IPS-18a (cell line): ENCODE measurements at regions not wholly inside any gene's neighbourhood (a gene's known extent, or its start where the extent isn't known, plus 50 kb on each side); places are given as distances from the start of the nearest gene placed in this dataset.
A peak's percentile ranks its signal among the peaks of the same experiment; 100 is the strongest.

Source experiments
- H3K27ac ChIP-seq: one replicate; pipeline ENCODE4 v1.5.1; 2013; ENCODE audit warnings: low read length
- H3K27me3 ChIP-seq: one replicate; pipeline ENCODE4 v1.6.1; 2013; ENCODE audit warnings: mild to moderate bottlenecking, low read length; ENCODE audit not compliant: control insufficient read depth, insufficient read depth
- H3K36me3 ChIP-seq: one replicate; pipeline ENCODE4 v1.6.1; 2013; ENCODE audit warnings: low read depth, low read length; ENCODE audit not compliant: control insufficient read depth
- H3K4me1 ChIP-seq: one replicate; pipeline ENCODE4 v1.6.1; 2013; ENCODE audit warnings: low read depth, low read length; ENCODE audit not compliant: control insufficient read depth
- H3K4me3 ChIP-seq: one replicate; pipeline ENCODE4 v1.5.1; 2013; ENCODE audit warnings: low read length
- H3K9ac ChIP-seq: one replicate; pipeline ENCODE4 v1.6.1; 2013; ENCODE audit warnings: mild to moderate bottlenecking, low read length, moderate library complexity
- H3K9me3 ChIP-seq: one replicate; pipeline ENCODE4 v1.6.1; 2013; ENCODE audit warnings: low read depth, low read length; ENCODE audit not compliant: control insufficient read depth

DNA sequence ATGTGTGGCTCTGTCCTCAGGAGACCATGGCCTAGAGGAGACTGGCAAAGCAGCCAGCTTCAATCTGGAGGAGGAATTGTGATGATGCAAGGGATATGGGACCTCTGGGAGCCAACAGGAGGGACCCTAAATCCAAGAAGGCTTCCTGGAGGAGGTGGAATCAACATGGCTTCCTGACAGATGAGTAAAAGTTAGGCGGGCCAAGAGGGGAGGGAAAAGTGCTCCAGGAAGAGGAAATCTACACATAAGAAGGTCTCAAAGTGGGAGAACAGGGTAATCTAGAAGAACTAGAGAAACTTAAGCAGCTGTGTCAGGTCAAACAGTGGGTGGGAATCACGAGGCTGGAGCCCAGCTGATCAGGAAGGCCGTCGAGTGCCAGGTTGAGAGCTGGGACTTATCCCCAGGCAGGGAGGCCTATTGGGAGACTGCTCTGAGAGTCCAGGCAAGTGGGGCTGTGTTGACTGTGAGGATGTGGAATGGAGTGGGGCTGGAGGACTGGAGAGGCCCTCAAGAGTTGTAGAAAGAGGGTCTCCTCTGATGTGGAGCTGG, 119.1 kb downstream of the C9orf50 start:
- Histone ChIP-seq H3K4me3 (no peak overlapping the region), H3K9me3 (no peaks in the 10 kb centered on the region), H3K9ac (no peak overlapping the region), H3K27me3 (peaks cover 8% of the 10 kb centered on the region), H3K36me3 (no peaks in the 10 kb centered on the region), H3K27ac (no peak overlapping the region), H3K4me1 (peaks cover 18% of the 10 kb centered on the region)

GRCh38 chr9:129500863-129501770, 119.8 kb downstream of the C9orf50 start:
- no peak overlapping the region for H3K4me3 ChIP-seq
- H3K27me3 ChIP-seq = peaks cover 8% of the 10 kb centered on the region
- H3K27ac ChIP-seq = no peak overlapping the region
- no peak overlapping the region for H3K9ac ChIP-seq
- no peaks in the 10 kb centered on the region for H3K9me3 ChIP-seq
- H3K4me1 ChIP-seq = peaks cover 18% of the 10 kb centered on the region
- H3K36me3 ChIP-seq = no peaks in the 10 kb centered on the region

DNA sequence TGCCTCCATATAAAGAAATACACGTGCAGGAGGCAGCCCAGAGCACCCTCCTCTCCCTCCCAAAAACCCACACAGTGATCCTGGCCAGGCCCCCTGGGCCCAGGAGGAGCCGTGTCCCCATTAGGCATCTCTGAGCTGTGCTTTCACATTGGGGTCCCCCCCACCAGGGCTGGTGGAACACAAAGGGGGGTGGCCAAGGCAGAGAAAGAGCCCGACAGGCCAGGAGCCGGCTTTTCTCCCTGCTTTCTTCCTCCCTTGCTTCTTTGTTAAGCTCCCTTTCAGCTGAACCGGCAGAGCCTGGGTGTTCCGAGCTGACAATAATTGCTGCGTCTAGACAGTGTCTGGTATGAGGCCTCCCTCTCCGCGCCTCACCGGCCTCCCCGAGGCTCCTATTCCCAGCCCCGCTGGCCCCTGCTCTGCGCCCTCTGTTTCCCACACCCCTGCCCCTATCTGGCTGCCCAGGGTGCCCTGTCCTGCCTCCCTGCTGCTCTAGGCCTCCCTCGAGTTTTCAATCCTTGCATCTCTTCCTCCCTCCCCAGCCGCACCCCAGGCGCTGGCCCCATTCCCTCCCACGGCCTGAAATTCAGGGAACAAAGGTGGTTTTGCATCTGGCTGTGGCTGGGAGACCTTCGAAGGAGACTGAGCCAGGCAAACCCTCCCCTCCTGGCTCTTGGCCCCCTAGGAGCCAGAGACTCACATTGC, 120.6 kb downstream of the C9orf50 start:
- peak overlapping the region; percentile 17 for H3K4me3 ChIP-seq
- H3K4me1 ChIP-seq = peaks cover 21% of the 10 kb centered on the region
- peak overlapping the region; percentile 24 for H3K9ac ChIP-seq
- no peaks in the 10 kb centered on the region for H3K36me3 ChIP-seq
- peaks cover 10% of the 10 kb centered on the region for H3K27me3 ChIP-seq
- H3K9me3 ChIP-seq = no peaks in the 10 kb centered on the region
- no peak overlapping the region for H3K27ac ChIP-seq

GRCh38 chr9:129498451-129499384, 122.2 kb downstream of the C9orf50 start:
- Histone ChIP-seq H3K9ac (no peak overlapping the region), H3K4me1 (peaks cover 24% of the 10 kb centered on the region), H3K27ac (no peak overlapping the region), H3K9me3 (no peaks in the 10 kb centered on the region), H3K4me3 (no peak overlapping the region), H3K36me3 (no peaks in the 10 kb centered on the region), H3K27me3 (peaks cover 25% of the 10 kb centered on the region)

- Histone ChIP-seq H3K9ac (no peak overlapping the region), H3K27me3 (peaks cover 30% of the 10 kb centered on the region), H3K9me3 (no peaks in the 10 kb centered on the region), H3K4me1 (peaks cover 24% of the 10 kb centered on the region), H3K27ac (no peak overlapping the region), H3K36me3 (no peaks in the 10 kb centered on the region), H3K4me3 (peak overlapping the region; percentile 5)
These were observed 123.0 kb downstream of the C9orf50 start for GRCh38 chr9:129497813-129498450.

GRCh38 chr9:129497005-129497812, 123.7 kb downstream of the C9orf50 start:
- Histone ChIP-seq H3K9me3 (no peaks in the 10 kb centered on the region), H3K4me1 (peaks cover 24% of the 10 kb centered on the region), H3K4me3 (peak overlapping the region; percentile 67), H3K27ac (no peak overlapping the region), H3K9ac (peak overlapping the region; percentile 73), H3K27me3 (peaks cover 30% of the 10 kb centered on the region), H3K36me3 (no peaks in the 10 kb centered on the region)

GRCh38 chr9:129496473-129497004, 124.4 kb downstream of the C9orf50 start:
- Histone ChIP-seq H3K27me3 (peaks cover 30% of the 10 kb centered on the region), H3K4me1 (peaks cover 24% of the 10 kb centered on the region), H3K36me3 (no peaks in the 10 kb centered on the region), H3K9me3 (no peaks in the 10 kb centered on the region), H3K9ac (peak overlapping the region; percentile 73), H3K4me3 (peak overlapping the region; percentile 67), H3K27ac (peak overlapping the region; percentile 21)

DNA sequence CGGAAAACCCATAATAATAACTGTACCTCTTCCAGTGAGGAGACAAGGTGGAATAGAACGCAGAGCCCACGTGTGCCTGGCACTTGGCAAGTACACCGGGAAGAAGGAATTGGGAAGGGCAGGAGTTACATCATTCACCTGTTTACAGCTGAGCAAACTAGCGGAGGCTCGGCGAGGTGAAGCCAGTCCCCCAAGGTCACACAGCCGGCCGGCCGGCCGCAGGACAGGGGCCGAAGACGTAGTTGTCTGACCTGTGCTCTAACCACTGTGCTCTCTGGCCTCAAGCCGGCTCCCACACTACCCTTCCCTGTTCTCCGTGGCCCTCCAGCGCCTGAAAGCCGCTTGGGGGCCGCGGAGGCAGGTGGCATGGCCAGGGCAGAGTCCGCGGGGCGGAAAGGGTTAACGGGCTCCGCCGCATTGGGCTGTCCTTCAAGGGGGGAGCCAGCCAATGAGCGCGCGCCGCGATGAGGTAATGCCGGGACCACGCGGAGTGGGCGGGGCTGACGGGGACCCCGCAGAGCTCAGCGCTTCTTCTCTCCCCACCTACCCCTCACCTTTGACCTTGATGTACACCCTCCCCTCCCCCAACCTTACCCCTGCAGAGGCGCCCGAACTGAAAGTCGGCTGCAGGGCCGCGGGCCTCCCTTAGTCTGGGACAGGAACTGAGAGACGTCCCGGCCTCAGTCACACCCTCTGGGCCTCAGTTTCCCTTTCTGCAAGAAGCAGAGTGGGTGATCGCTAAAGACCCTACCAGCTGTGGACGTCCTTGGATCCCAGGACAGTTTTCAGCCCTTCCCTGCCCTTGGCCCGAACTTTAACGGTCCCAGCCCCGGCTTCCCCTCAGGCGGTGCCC, 125.1 kb downstream of the C9orf50 start:
- H3K36me3 ChIP-seq = no peaks in the 10 kb centered on the region
- H3K27me3 ChIP-seq = peaks cover 31% of the 10 kb centered on the region
- peak overlapping the region; percentile 67 for H3K4me3 ChIP-seq
- H3K9ac ChIP-seq = peak overlapping the region; percentile 73
- H3K27ac ChIP-seq = peak overlapping the region; percentile 21
- peaks cover 22% of the 10 kb centered on the region for H3K4me1 ChIP-seq
- H3K9me3 ChIP-seq = no peaks in the 10 kb centered on the region

GRCh38 chr9:129494113-129494789, 126.7 kb downstream of the C9orf50 start:
- no peaks in the 10 kb centered on the region for H3K36me3 ChIP-seq
- peaks cover 15% of the 10 kb centered on the region for H3K4me1 ChIP-seq
- no peak overlapping the region for H3K4me3 ChIP-seq
- no peak overlapping the region for H3K9ac ChIP-seq
- H3K9me3 ChIP-seq = no peaks in the 10 kb centered on the region
- no peak overlapping the region for H3K27ac ChIP-seq
- H3K27me3 ChIP-seq = peaks cover 47% of the 10 kb centered on the region
